ENCODE measurements at regions not wholly inside any gene's neighbourhood (a gene's known extent, or its start where the extent isn't known, plus 50 kb on each side); places are given as distances from the start of the nearest gene placed in this dataset.

DNA sequence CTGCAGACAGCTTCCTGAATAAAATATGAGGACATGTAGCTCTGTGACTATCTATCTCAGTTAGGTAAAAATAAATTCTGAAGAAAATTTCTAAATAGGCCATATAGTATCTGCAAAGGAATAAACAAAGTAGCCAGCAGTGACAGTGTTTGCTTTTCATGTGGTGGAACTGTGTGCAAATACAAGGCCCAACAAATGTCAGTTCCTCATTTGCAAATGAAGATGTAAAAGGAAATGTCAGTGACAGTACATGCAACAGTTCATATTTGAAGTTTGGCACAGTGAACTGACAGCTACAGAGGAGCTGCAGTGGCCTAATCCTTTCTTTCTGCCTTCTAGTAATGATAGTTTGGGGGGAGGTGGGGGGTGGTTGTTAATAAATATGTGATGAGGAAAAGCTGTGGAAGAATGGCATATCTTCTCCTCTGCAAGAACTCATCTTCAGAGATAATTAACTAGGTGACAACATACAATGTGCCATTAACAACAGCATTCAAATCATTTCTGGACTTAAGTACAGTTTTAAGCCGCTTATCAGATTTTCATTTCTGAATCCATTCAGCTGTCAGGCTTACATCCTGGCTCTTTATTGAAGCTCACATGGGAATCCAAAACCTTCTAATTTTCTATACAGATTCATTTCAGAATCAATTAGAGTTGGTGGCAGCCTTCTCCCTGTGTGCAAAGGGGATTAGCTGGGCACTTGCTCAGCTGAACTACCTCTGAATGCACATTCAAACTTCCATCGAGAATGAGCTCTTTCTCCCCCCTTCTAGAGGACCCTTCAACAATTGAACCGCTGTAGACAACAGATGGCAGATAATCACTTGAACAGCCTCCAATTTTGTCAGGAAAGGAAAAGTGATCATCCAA, 1059.0 kb upstream of the EPHA7 start:
- H3K4me2 ChIP-seq, result no peak overlapping the region
- 79% methylated on average over 3 of the region's 3 CpGs for WGBS (ENCODE audit: low lambda C conversion rate, missing lambda C conversion rate)
- H3K4me3 ChIP-seq, result no peak overlapping the region
- H2AFZ ChIP-seq, result no peak overlapping the region
- H3K9me3 ChIP-seq (ENCODE audit: low read depth), result no peaks in the 10 kb centered on the region
- H4K20me1 ChIP-seq (ENCODE audit: insufficient read depth, poor library complexity, severe bottlenecking), result no peaks in the 10 kb centered on the region
- no peaks in the 10 kb centered on the region for H3K9me2 ChIP-seq (replicated peaks; ENCODE audit: insufficient read depth)
- H3K27me3 ChIP-seq, result no peaks in the 10 kb centered on the region
- H3K36me3 ChIP-seq (replicated peaks; ENCODE audit: insufficient read depth, low read depth), result no peaks in the 10 kb centered on the region
- TF ChIP-seq EZH2 (IDR thresholded peaks at IDR 0.05; ENCODE audit: borderline replicate concordance), result no peak
- TF ChIP-seq EZH2phosphoT487 (IDR thresholded peaks at IDR 0.05; ENCODE audit: low read depth, severe bottlenecking, unreplicated experiment), result no peak
- TF ChIP-seq, protein P1, sequence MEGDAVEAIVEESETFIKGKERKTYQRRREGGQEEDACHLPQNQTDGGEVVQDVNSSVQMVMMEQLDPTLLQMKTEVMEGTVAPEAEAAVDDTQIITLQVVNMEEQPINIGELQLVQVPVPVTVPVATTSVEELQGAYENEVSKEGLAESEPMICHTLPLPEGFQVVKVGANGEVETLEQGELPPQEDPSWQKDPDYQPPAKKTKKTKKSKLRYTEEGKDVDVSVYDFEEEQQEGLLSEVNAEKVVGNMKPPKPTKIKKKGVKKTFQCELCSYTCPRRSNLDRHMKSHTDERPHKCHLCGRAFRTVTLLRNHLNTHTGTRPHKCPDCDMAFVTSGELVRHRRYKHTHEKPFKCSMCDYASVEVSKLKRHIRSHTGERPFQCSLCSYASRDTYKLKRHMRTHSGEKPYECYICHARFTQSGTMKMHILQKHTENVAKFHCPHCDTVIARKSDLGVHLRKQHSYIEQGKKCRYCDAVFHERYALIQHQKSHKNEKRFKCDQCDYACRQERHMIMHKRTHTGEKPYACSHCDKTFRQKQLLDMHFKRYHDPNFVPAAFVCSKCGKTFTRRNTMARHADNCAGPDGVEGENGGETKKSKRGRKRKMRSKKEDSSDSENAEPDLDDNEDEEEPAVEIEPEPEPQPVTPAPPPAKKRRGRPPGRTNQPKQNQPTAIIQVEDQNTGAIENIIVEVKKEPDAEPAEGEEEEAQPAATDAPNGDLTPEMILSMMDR (IDR thresholded peaks at IDR 0.05; ENCODE audit: poor library complexity), result no peak
- no peak for DNase-seq (ENCODE audit: low spot score)
- H3K4me1 ChIP-seq (ENCODE audit: insufficient read depth), result no peaks in the 10 kb centered on the region
- H3K79me2 ChIP-seq, result no peaks in the 10 kb centered on the region
- no peak overlapping the region for H3K27ac ChIP-seq

DNA sequence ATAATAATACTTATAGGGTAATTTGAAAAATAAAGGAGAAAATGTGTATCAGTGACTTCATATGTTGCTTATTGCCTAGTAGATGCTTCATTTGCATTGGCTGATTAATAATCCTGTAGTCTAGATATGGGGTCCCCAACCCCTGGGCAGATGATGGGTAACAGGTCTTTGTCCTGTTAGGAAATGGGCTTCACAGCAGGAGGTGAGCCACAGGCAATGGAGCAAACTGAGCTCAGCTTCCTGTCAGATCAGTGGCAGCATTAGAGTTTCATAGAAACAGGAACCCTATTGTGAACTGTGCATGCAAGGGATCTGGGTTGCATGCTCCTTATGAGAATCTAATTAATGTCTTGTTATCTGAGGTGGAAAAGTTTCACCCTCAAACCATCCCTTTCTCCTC, 1049.5 kb upstream of the EPHA7 start:
- H3K4me1 ChIP-seq (ENCODE audit: insufficient read depth), result no peaks in the 10 kb centered on the region
- no peaks in the 10 kb centered on the region for H4K20me1 ChIP-seq (ENCODE audit: insufficient read depth, poor library complexity, severe bottlenecking)
- no peaks in the 10 kb centered on the region for H3K36me3 ChIP-seq (replicated peaks; ENCODE audit: insufficient read depth, low read depth)
- H3K27ac ChIP-seq, result no peak overlapping the region
- DNase-seq (ENCODE audit: low spot score), result no peak
- H3K9me3 ChIP-seq (ENCODE audit: low read depth), result no peaks in the 10 kb centered on the region
- H3K79me2 ChIP-seq, result no peaks in the 10 kb centered on the region
- no peaks in the 10 kb centered on the region for H3K9me2 ChIP-seq (replicated peaks; ENCODE audit: insufficient read depth)
- TF ChIP-seq, protein P1 (IDR thresholded peaks at IDR 0.05; ENCODE audit: poor library complexity), result no peak
- TF ChIP-seq EZH2phosphoT487 (IDR thresholded peaks at IDR 0.05; ENCODE audit: low read depth, severe bottlenecking, unreplicated experiment) (no peak), EZH2 (IDR thresholded peaks at IDR 0.05; ENCODE audit: borderline replicate concordance) (no peak)
- no peak overlapping the region for H2AFZ ChIP-seq
- no peak overlapping the region for H3K4me3 ChIP-seq
- no peak overlapping the region for H3K4me2 ChIP-seq
- no peaks in the 10 kb centered on the region for H3K27me3 ChIP-seq

DNA sequence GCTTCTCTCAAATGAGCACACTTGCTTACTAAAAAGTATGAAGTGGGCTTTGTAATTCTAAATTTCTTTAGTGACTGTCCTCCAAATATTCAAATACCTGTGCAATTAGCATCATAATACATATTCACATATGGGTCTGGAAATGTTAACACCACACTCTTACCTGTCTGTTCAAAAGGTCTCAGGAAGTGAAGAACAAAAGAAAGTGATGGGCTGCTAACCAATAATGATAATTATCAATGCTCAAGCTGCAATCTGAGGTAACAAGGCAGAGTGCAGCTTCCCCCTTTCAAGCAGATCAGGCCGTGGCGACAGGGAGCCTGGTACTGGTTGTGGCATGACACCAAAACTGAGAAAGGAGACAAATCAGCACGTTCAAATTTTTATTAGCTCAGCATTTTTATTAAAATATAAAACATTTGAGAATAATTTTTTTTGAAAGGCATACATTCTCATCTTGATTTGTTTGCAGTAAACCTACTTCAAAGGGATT, 1044.7 kb upstream of the EPHA7 start:
- Histone ChIP-seq H3K36me3 (replicated peaks; ENCODE audit: insufficient read depth, low read depth) (no peaks in the 10 kb centered on the region), H3K4me2 (no peak overlapping the region), H3K9me2 (replicated peaks; ENCODE audit: insufficient read depth) (no peaks in the 10 kb centered on the region), H3K4me1 (ENCODE audit: insufficient read depth) (no peaks in the 10 kb centered on the region), H3K4me3 (no peak overlapping the region), H4K20me1 (ENCODE audit: insufficient read depth, poor library complexity, severe bottlenecking) (no peaks in the 10 kb centered on the region), H2AFZ (no peak overlapping the region), H3K27ac (no peak overlapping the region), H3K9me3 (ENCODE audit: low read depth) (no peaks in the 10 kb centered on the region), H3K27me3 (no peaks in the 10 kb centered on the region), H3K79me2 (no peaks in the 10 kb centered on the region)
- DNase-seq (ENCODE audit: low spot score), result no peak
- WGBS (ENCODE audit: low lambda C conversion rate, missing lambda C conversion rate), result 37% methylated on average over 3 of the region's 3 CpGs
- TF ChIP-seq EZH2phosphoT487 (IDR thresholded peaks at IDR 0.05; ENCODE audit: low read depth, severe bottlenecking, unreplicated experiment), result no peak
- TF ChIP-seq, protein P1 (IDR thresholded peaks at IDR 0.05; ENCODE audit: poor library complexity), result no peak
- TF ChIP-seq EZH2 (IDR thresholded peaks at IDR 0.05; ENCODE audit: borderline replicate concordance), result no peak
